ENCODE measurements at regions not wholly inside any gene's neighbourhood (a gene's known extent, or its start where the extent isn't known, plus 50 kb on each side); places are given as distances from the start of the nearest gene placed in this dataset.

GRCh38 chr20:19924255-19924654 lies 92.9 kb upstream of the NAA20 start:
- TF ChIP-seq CTCF (conservative IDR thresholded peaks at IDR 0.05 in 1 of 2, IDR thresholded peaks at IDR 0.05 in 1 of 2; ENCODE audit: low read depth in 1 of 2, low read length in 2 of 2) (no peak), EZH2 (IDR thresholded peaks at IDR 0.05; ENCODE audit: low read length, missing control alignments) (no peak)
